H1 (cell line): ENCODE measurements at regions not wholly inside any gene's neighbourhood (a gene's known extent, or its start where the extent isn't known, plus 50 kb on each side); places are given as distances from the start of the nearest gene placed in this dataset.

Source experiments
- CTCF ChIA-PET: fragments of 300-600 bp; sonication (Branson Sonifier 250); formaldehyde crosslinking; loops from one replicate; lab custom pipeline; 2021; ENCODE audit not compliant: partially characterized antibody; lab: Charles Lee
- POLR2A ChIA-PET: fragments of 300-600 bp; sonication (Branson Sonifier 250); formaldehyde crosslinking; loops from one replicate; lab custom pipeline; 2021; ENCODE audit warnings: inconsistent platforms; ENCODE audit not compliant: partially characterized antibody; lab: Charles Lee
- DNase-seq, 2 experiments: peaks; one replicate each; pipeline versions ENCODE4 v3.0.0 to v3.0.0-alpha.2; 2010 to 2022; ENCODE audit warnings: low spot score in 2 of 2, low read depth in 1 of 2, mixed read lengths in 1 of 2
- FAIRE-seq: peaks from 2 replicates; lab custom pipeline; 2011; peaks lifted over from hg19 to GRCh38; lab: Jason Lieb, UNC
- H2AFZ ChIP-seq: 2 replicates; pipeline ENCODE4 v1.8.1; 2012; ENCODE audit warnings: low read length, inconsistent platforms
- H2AK5ac ChIP-seq: 2 replicates; pipeline ENCODE4 v1.6.1; 2013; ENCODE audit warnings: low read depth, low read length
- H2BK120ac ChIP-seq: replicated peaks from 2 replicates; pipeline ENCODE3; 2013; ENCODE audit warnings: low read depth, low read length, inconsistent platforms
- H2BK12ac ChIP-seq: 2 replicates; pipeline ENCODE4 v1.6.1; 2013; ENCODE audit warnings: low read depth, low read length
- H2BK15ac ChIP-seq: 2 replicates; pipeline ENCODE4 v1.6.1; 2013; ENCODE audit warnings: low read length
- H2BK20ac ChIP-seq: 2 replicates; pipeline ENCODE4 v1.6.1; 2013; ENCODE audit warnings: low read length
- H2BK5ac ChIP-seq: 2 replicates; pipeline ENCODE4 v1.6.1; 2013; ENCODE audit warnings: low read depth, low read length
- H3K14ac ChIP-seq: 2 replicates; pipeline ENCODE4 v1.6.1; 2013; ENCODE audit warnings: inconsistent platforms; ENCODE audit not compliant: insufficient read length
- H3K18ac ChIP-seq: 2 replicates; pipeline ENCODE4 v1.6.1; 2013; ENCODE audit warnings: low read length; ENCODE audit errors: extremely low read depth
- H3K23ac ChIP-seq: 2 replicates; pipeline ENCODE4 v1.6.1; 2013; ENCODE audit warnings: inconsistent platforms; ENCODE audit not compliant: insufficient read length
- H3K23me2 ChIP-seq: 2 replicates; pipeline ENCODE4 v1.6.1; 2013; ENCODE audit warnings: low read depth, low read length
- H3K27ac ChIP-seq: 2 replicates; pipeline ENCODE4 v1.6.1; 2011; ENCODE audit warnings: low read depth, low read length, inconsistent platforms
- H3K27me3 ChIP-seq, 4 experiments: replicated peaks in 1 of 4; 1 replicate in 1 of 4; 2 replicates in 3 of 4; pipeline versions ENCODE4 v1.6.1 to v1.8.1; 2011 to 2013; ENCODE audit warnings: low read length in 3 of 4, mild to moderate bottlenecking in 3 of 4, inconsistent platforms in 2 of 4, mixed read lengths in 2 of 4, moderate library complexity in 1 of 4; ENCODE audit not compliant: control insufficient read depth in 3 of 4, insufficient read depth in 3 of 4; ENCODE audit errors: extremely low read depth in 1 of 4
- H3K36me3 ChIP-seq, 4 experiments: 2 replicates each; pipeline versions ENCODE4 v1.6.1 to v1.8.1; 2011 to 2013; ENCODE audit warnings: mild to moderate bottlenecking in 4 of 4, low read length in 3 of 4, moderate library complexity in 2 of 4, control low read depth in 1 of 4, inconsistent platforms in 1 of 4; ENCODE audit not compliant: insufficient read depth in 4 of 4, control insufficient read depth in 2 of 4
- H3K4ac ChIP-seq: replicated peaks from 2 replicates; pipeline ENCODE3; 2013; ENCODE audit warnings: low read length, low read depth, mixed read lengths, inconsistent platforms; ENCODE audit not compliant: insufficient read length
- H3K4me1 ChIP-seq, 4 experiments: replicated peaks in 1 of 4; 1 replicate in 1 of 4; 2 replicates in 3 of 4; pipeline versions ENCODE4 v1.6.1 to v1.8.1; 2011 to 2013; ENCODE audit warnings: low read length in 3 of 4, inconsistent platforms in 2 of 4, mixed read lengths in 1 of 4; ENCODE audit not compliant: insufficient read depth in 4 of 4, control insufficient read depth in 3 of 4
- H3K4me2 ChIP-seq, 2 experiments: 2 replicates each; pipeline versions ENCODE4 v1.6.1 to v1.8.1; 2011 to 2013; ENCODE audit warnings: low read depth in 2 of 2, low read length in 2 of 2, control low read depth in 1 of 2, inconsistent platforms in 1 of 2, mild to moderate bottlenecking in 1 of 2; ENCODE audit not compliant: insufficient read depth in 1 of 2
- H3K4me3 ChIP-seq, 4 experiments: fragments of 200-600, 300-600 bp in 1 of 4; sonication (generic), shearing (Covaris generic), sonication (Bioruptor Twin) in 1 of 4; 2 replicates each; pipeline versions ENCODE4 v1.5.1 to v1.8.1; 2011 to 2016; ENCODE audit warnings: low read length in 4 of 4, low read depth in 3 of 4, control low read depth in 2 of 4, inconsistent platforms in 2 of 4, mild to moderate bottlenecking in 2 of 4, mixed read lengths in 1 of 4, moderate library complexity in 1 of 4; ENCODE audit not compliant: insufficient read depth in 2 of 4; ENCODE audit errors: extremely low read depth in 1 of 4
- H3K56ac ChIP-seq: replicated peaks from 2 replicates; pipeline ENCODE3; 2013; ENCODE audit warnings: low read depth, mild to moderate bottlenecking, mixed read lengths, low read length, inconsistent platforms; ENCODE audit not compliant: insufficient read length
- H3K79me1 ChIP-seq: 2 replicates; pipeline ENCODE4 v1.6.1; 2013; ENCODE audit warnings: low read depth, low read length, control low read depth
- H3K79me2 ChIP-seq, 2 experiments: 2 replicates each; pipeline versions ENCODE4 v1.6.1 to v1.8.1; 2012 to 2013; ENCODE audit warnings: low read length in 2 of 2, mild to moderate bottlenecking in 2 of 2, inconsistent platforms in 1 of 2; ENCODE audit not compliant: insufficient read depth in 2 of 2, control insufficient read depth in 1 of 2
- H3K9ac ChIP-seq, 4 experiments: replicated peaks in 1 of 4; 1 replicate in 1 of 4; 2 replicates in 3 of 4; pipeline versions ENCODE4 v1.6.1 to v1.8.1; 2011 to 2013; ENCODE audit warnings: low read depth in 3 of 4, low read length in 3 of 4, control low read depth in 2 of 4, mild to moderate bottlenecking in 2 of 4, moderate library complexity in 2 of 4, inconsistent platforms in 1 of 4; ENCODE audit errors: extremely low read depth in 1 of 4
- H3K9me3 ChIP-seq, 2 experiments: 2 replicates each; pipeline versions ENCODE4 v1.6.1 to v1.8.1; 2012 to 2013; ENCODE audit warnings: mild to moderate bottlenecking in 2 of 2, moderate library complexity in 2 of 2, control low read depth in 1 of 2, inconsistent platforms in 1 of 2, low read depth in 1 of 2, low read length in 1 of 2, mixed read lengths in 1 of 2; ENCODE audit not compliant: insufficient read depth in 2 of 2
- H4K20me1 ChIP-seq, 2 experiments: replicated peaks in 1 of 2; 2 replicates each; pipeline versions ENCODE3 to v1.8.1; 2011 to 2013; ENCODE audit warnings: inconsistent platforms in 2 of 2, low read length in 2 of 2, mild to moderate bottlenecking in 1 of 2; ENCODE audit not compliant: insufficient read depth in 2 of 2, control insufficient read depth in 1 of 2
- H4K5ac ChIP-seq: 2 replicates; pipeline ENCODE4 v1.6.1; 2013; ENCODE audit warnings: low read length, low read depth, mixed read lengths, inconsistent platforms; ENCODE audit not compliant: insufficient read length
- H4K8ac ChIP-seq: 2 replicates; pipeline ENCODE4 v1.8.0; 2013; ENCODE audit warnings: mild to moderate bottlenecking, moderate library complexity, low read length, inconsistent platforms; ENCODE audit not compliant: insufficient read depth; ENCODE audit errors: extremely low read depth
- H4K91ac ChIP-seq: replicated peaks from 2 replicates; pipeline ENCODE3; 2013; ENCODE audit warnings: low read length, mixed read lengths, inconsistent platforms; ENCODE audit not compliant: insufficient read length
- ASH2L ChIP-seq: fragments of 200-600, 300-600 bp; sonication (generic); IDR thresholded peaks from one replicate; pipeline ENCODE4 v1.7.1; 2017; ENCODE audit warnings: low read length
- CBX5 ChIP-seq: fragments of 300-800, 300-1000 bp; sonication (generic); IDR thresholded peaks from 2 replicates; pipeline ENCODE4 v1.7.1; 2016; ENCODE audit warnings: antibody characterized with exemption, low read length, low read depth
- GABPA ChIP-seq: IDR thresholded peaks from 2 replicates; pipeline ENCODE4 v1.6.1; 2011; ENCODE audit warnings: mild to moderate bottlenecking, low read length, moderate library complexity, borderline replicate concordance; ENCODE audit not compliant: insufficient read depth
- MAFK ChIP-seq: IDR thresholded peaks from 2 replicates; pipeline ENCODE4 v1.6.1; 2012; ENCODE audit warnings: low read depth, mild to moderate bottlenecking, improper control_type of control experiment, low read length
- RAD21 ChIP-seq, 2 experiments: IDR thresholded peaks in 1 of 2; conservative IDR thresholded peaks in 1 of 2; 2 replicates each; pipeline ENCODE4 v1.6.1; 2011; ENCODE audit warnings: low read depth in 2 of 2, low read length in 2 of 2, improper control_type of control experiment in 1 of 2, inconsistent platforms in 1 of 2, mild to moderate bottlenecking in 1 of 2, moderate library complexity in 1 of 2
- SIN3A ChIP-seq, 2 experiments: IDR thresholded peaks in 1 of 2; conservative IDR thresholded peaks in 1 of 2; 2 replicates each; pipeline ENCODE4 v1.6.1; 2011 to 2012; ENCODE audit warnings: low read length in 2 of 2, improper control_type of control experiment in 1 of 2, low read depth in 1 of 2, mild to moderate bottlenecking in 1 of 2
- SIX5 ChIP-seq: IDR thresholded peaks from 2 replicates; pipeline ENCODE4 v1.6.1; 2011; ENCODE audit warnings: mild to moderate bottlenecking, low read depth, low read length
- TAF1 ChIP-seq: IDR thresholded peaks from 2 replicates; pipeline ENCODE4 v1.6.1; 2011; ENCODE audit warnings: mild to moderate bottlenecking, low read depth, low read length
- TCF12 ChIP-seq: IDR thresholded peaks from 2 replicates; pipeline ENCODE4 v1.6.1; 2011; ENCODE audit warnings: low read depth, mild to moderate bottlenecking, low read length
- WGBS, 2 experiments: shearing (Covaris generic) in 1 of 2; methylation state at CpG; one replicate each; pipeline versions ENCODE4 v1.1.6 to v1.1.7; 2013 to 2015; ENCODE audit warnings: low lambda C conversion rate in 2 of 2, mixed read lengths in 2 of 2, inconsistent platforms in 1 of 2, low coverage in 1 of 2, missing lambda C conversion rate in 1 of 2; ENCODE audit not compliant: insufficient replicate concordance in 2 of 2, insufficient coverage in 1 of 2, insufficient read length in 1 of 2; ENCODE audit errors: extremely low coverage in 1 of 2, missing lambda C conversion rate in 1 of 2; 5-methylcytosine and 5-hydroxymethylcytosine counted together
- TF ChIP-seq, protein P1 (sequence below), 3 experiments: IDR thresholded peaks; 1 replicate in 2 of 3; 2 replicates in 1 of 3; pipeline versions ENCODE4 v1.5.1 to v1.6.1; 2011; ENCODE audit warnings: low read length in 3 of 3, mild to moderate bottlenecking in 3 of 3, inconsistent platforms in 2 of 3, low read depth in 1 of 3, moderate library complexity in 1 of 3; ENCODE audit not compliant: insufficient read depth in 1 of 3; ENCODE audit errors: control extremely low read depth in 1 of 3

- FAIRE-seq, result no peak
- H3K4me2 ChIP-seq, result peak overlapping the region in 1 of 2 experiments; percentile 29; a peak in 2 of 4 replicates
- TF ChIP-seq TAF1, result no peak
- TF ChIP-seq TCF12, result no peak
- TF ChIP-seq SIX5, result no peak
- TF ChIP-seq GABPA, result no peak
- TF ChIP-seq, protein P1, sequence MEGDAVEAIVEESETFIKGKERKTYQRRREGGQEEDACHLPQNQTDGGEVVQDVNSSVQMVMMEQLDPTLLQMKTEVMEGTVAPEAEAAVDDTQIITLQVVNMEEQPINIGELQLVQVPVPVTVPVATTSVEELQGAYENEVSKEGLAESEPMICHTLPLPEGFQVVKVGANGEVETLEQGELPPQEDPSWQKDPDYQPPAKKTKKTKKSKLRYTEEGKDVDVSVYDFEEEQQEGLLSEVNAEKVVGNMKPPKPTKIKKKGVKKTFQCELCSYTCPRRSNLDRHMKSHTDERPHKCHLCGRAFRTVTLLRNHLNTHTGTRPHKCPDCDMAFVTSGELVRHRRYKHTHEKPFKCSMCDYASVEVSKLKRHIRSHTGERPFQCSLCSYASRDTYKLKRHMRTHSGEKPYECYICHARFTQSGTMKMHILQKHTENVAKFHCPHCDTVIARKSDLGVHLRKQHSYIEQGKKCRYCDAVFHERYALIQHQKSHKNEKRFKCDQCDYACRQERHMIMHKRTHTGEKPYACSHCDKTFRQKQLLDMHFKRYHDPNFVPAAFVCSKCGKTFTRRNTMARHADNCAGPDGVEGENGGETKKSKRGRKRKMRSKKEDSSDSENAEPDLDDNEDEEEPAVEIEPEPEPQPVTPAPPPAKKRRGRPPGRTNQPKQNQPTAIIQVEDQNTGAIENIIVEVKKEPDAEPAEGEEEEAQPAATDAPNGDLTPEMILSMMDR (IDR thresholded peaks at IDR 0.05; ENCODE audit: control extremely low read depth in 1 of 3, insufficient read depth in 1 of 3, low read depth in 1 of 3, low read length in 3 of 3), result no peak
- TF ChIP-seq CBX5, result no peak
- no peak for TF ChIP-seq MAFK
- no peak for TF ChIP-seq ASH2L
- no peak for TF ChIP-seq SIN3A (conservative IDR thresholded peaks at IDR 0.05 in 1 of 2, IDR thresholded peaks at IDR 0.05 in 1 of 2; ENCODE audit: low read depth in 1 of 2, low read length in 2 of 2)
- no peak for TF ChIP-seq RAD21 (IDR thresholded peaks at IDR 0.05 in 1 of 2, conservative IDR thresholded peaks at IDR 0.05 in 1 of 2; ENCODE audit: low read depth in 2 of 2, low read length in 2 of 2)
These were observed 97.2 kb upstream of the MSX1 start for GRCh38 chr4:4762300-4762699.

More at GRCh38 chr4:4762300-4762699, 97.2 kb upstream of the MSX1 start:
- no peaks in the 10 kb centered on the region for H3K23me2 ChIP-seq
- no peaks in the 10 kb centered on the region for H3K36me3 ChIP-seq
- H4K5ac ChIP-seq, result no peak overlapping the region
- no peak overlapping the region for H3K4ac ChIP-seq
- no peak overlapping the region for H3K23ac ChIP-seq
- H2BK15ac ChIP-seq, result peak overlapping the region; percentile 24; the same call in 1 of the 2 replicates
- no peak overlapping the region for H3K27ac ChIP-seq
- DNase-seq, result no peak
- H2BK12ac ChIP-seq, result peak overlapping the region; percentile 51; the same call in 1 of the 2 replicates
- no peaks in the 10 kb centered on the region for H3K9me3 ChIP-seq
- H3K79me1 ChIP-seq, result no peaks in the 10 kb centered on the region
- H3K4me3 ChIP-seq, result no peak overlapping the region
- H4K20me1 ChIP-seq, result no peaks in the 10 kb centered on the region
- H4K8ac ChIP-seq, result no peak overlapping the region
- no peak overlapping the region for H2AFZ ChIP-seq
- H3K18ac ChIP-seq, result no peak overlapping the region; the same call in 1 of the 2 replicates
- H3K14ac ChIP-seq, result no peak overlapping the region
- no peaks in the 10 kb centered on the region for H3K79me2 ChIP-seq
- peaks cover 0 to 26% (median 12%) of the 10 kb centered on the region in 4 experiments; a peak in 5 of 7 replicates for H3K27me3 ChIP-seq
- H2BK5ac ChIP-seq, result 0 out of 2 replicates have a peak overlapping the region, but pooled peaks have one; percentile 5
- no peak overlapping the region for H3K56ac ChIP-seq
- H3K4me1 ChIP-seq, result peaks cover 3 to 27% (median 20%) of the 10 kb centered on the region in 4 experiments
- ChIA-PET CTCF (interaction anchor here (0.8 to 3.5 kb wide), 23 partner anchors 10 to 194 kb away, joined by 3 to 25 read pairs (median 5); no protein-coding TSS in a partner anchor), POLR2A (interaction anchor here (1.1 kb wide), 1 partner anchor 338 kb away, joined by 3 read pairs; no protein-coding TSS in a partner anchor)
- peak overlapping the region; percentile 14 for H4K91ac ChIP-seq
- no peak overlapping the region for H3K9ac ChIP-seq
- WGBS, 2 experiments, result 85% methylated on average over 9 of the region's 9 CpGs; no CpG with 5 or more reads in 1 of the 2 experiments
- H2AK5ac ChIP-seq, result peak overlapping the region; percentile 4
- H2BK120ac ChIP-seq, result no peak overlapping the region
- H2BK20ac ChIP-seq, result peak overlapping the region; percentile 37; the same call in 1 of the 2 replicates
